SK-N-SH treated with all-trans-retinoic acid at 6 μM for 48 hours (cell line): ENCODE measurements at regions not wholly inside any gene's neighbourhood (a gene's known extent, or its start where the extent isn't known, plus 50 kb on each side); places are given as distances from the start of the nearest gene placed in this dataset.

ENCODE experiments used
- ATAC-seq: fragments of 200-7000 bp; cut with Tn5 transposase; 3 replicates; pipeline ENCODE4 v1.9.1; 2020; ENCODE audit warnings: mild to moderate bottlenecking, moderate library complexity
- ARNTL ChIP-seq: fragments of 450-650 bp; formaldehyde crosslinking; IDR thresholded peaks from 2 replicates; pipeline ENCODE4 v1.5.0; 2020; ENCODE audit warnings: low read depth, mild to moderate bottlenecking, moderate library complexity, borderline replicate concordance
- CREB5 ChIP-seq: fragments of 250-450 bp; sonication (Bioruptor Pico); IDR thresholded peaks from 2 replicates; pipeline ENCODE4 v1.5.1; 2020; ENCODE audit warnings: low read depth, mild to moderate bottlenecking, moderate library complexity
- CSDC2 ChIP-seq: fragments of 250-450 bp; sonication (Bioruptor Pico); IDR thresholded peaks from 2 replicates; pipeline ENCODE4 v1.5.0; 2020; ENCODE audit warnings: mild to moderate bottlenecking, moderate library complexity
- ESRRG ChIP-seq: fragments of 250-450 bp; sonication (Bioruptor Pico); IDR thresholded peaks from 2 replicates; pipeline ENCODE4 v1.6.1; 2021; ENCODE audit warnings: mild to moderate bottlenecking
- ISL1 ChIP-seq: fragments of 250-450 bp; sonication (Bioruptor Pico); IDR thresholded peaks from 2 replicates; pipeline ENCODE4 v2.1.2; 2022; ENCODE audit warnings: mild to moderate bottlenecking, moderate library complexity
- PATZ1 ChIP-seq: fragments of 250-450 bp; sonication (Bioruptor Pico); IDR thresholded peaks from 2 replicates; pipeline ENCODE4 v1.8.0; 2020; ENCODE audit warnings: mild to moderate bottlenecking, moderate library complexity, borderline replicate concordance
- PPARA ChIP-seq: fragments of 250-450 bp; sonication (Bioruptor Pico); IDR thresholded peaks from 2 replicates; pipeline ENCODE4 v1.5.0; 2020; ENCODE audit warnings: mild to moderate bottlenecking, borderline replicate concordance
- RARB ChIP-seq: fragments of 250-450 bp; sonication (Bioruptor Pico); IDR thresholded peaks from 2 replicates; pipeline ENCODE4 v1.8.0; 2021; ENCODE audit warnings: mild to moderate bottlenecking, moderate library complexity
- TCF4 ChIP-seq: fragments of 250-450 bp; sonication (Bioruptor Pico); IDR thresholded peaks from 2 replicates; pipeline ENCODE4 v1.8.0; 2021; ENCODE audit warnings: mild to moderate bottlenecking, moderate library complexity, borderline replicate concordance
- TOX ChIP-seq: fragments of 250-450 bp; sonication (Bioruptor Pico); IDR thresholded peaks from 2 replicates; pipeline ENCODE4 v1.8.0; 2021; ENCODE audit warnings: mild to moderate bottlenecking, moderate library complexity, borderline replicate concordance
- ZFP3 ChIP-seq: fragments of 250-450 bp; sonication (Bioruptor Pico); IDR thresholded peaks from 2 replicates; pipeline ENCODE4 v1.5.0; 2020; ENCODE audit warnings: mild to moderate bottlenecking, moderate library complexity
- ZNF70 ChIP-seq: fragments of 450-650 bp; formaldehyde crosslinking; IDR thresholded peaks from 2 replicates; pipeline ENCODE4 v1.5.0; 2020; ENCODE audit warnings: mild to moderate bottlenecking, moderate library complexity
- ZNF8 ChIP-seq: fragments of 450-650 bp; formaldehyde crosslinking; IDR thresholded peaks from 2 replicates; pipeline ENCODE4 v1.5.0; 2020; ENCODE audit warnings: mild to moderate bottlenecking, moderate library complexity
- TF ChIP-seq, protein P1 (sequence below): fragments of 250-450 bp; sonication (Bioruptor Pico); IDR thresholded peaks from 2 replicates; pipeline ENCODE4 v1.5.0; 2020; ENCODE audit warnings: mild to moderate bottlenecking, moderate library complexity
- TF ChIP-seq, protein P2 (sequence below): fragments of 250-450 bp; sonication (Bioruptor Pico); IDR thresholded peaks from 2 replicates; pipeline ENCODE4 v1.8.0; 2021; ENCODE audit warnings: low read depth, mild to moderate bottlenecking, moderate library complexity, borderline replicate concordance

DNA sequence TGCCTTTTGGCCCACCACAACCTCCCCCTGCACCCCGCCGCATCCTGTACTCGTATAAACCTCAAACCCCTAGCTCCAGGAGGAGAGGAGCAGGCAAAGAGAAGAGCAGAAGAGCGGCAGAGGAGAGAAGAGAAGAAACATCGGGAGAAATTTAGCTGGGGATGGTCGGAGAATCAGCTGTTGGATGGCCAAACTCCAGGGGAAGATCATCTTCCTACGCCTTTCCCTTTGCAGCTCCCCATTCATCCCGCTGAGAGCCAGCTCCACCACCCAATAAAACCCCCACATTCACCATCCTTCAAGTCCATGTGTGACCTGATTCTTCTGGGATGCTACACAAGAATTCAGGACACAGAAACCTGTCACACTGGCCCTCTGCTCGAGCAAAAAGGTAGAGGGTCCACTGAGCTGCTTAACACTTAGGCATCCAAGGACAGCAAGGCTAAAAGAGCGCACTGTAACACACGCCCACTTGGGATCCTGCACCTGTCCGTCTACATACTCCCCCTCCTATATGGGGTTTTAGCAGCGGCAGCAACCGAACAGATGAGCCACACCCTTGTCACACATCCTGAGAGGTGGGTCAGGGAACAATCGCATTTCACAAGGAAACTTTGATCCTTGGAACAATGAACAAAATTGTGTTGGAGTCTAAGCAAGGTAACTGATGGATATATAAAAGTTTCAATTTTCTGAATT is 51.6 kb upstream of the MIR17HG start (continued):
- TF ChIP-seq ARNTL (CRISPR knock-in tag): no peak
- no peak for TF ChIP-seq CSDC2 (CRISPR knock-in tag)
- TF ChIP-seq ZFP3 (CRISPR knock-in tag): no peak
- TF ChIP-seq ESRRG (CRISPR knock-in tag): no peak
- no peak for TF ChIP-seq TOX
- no peak for TF ChIP-seq ISL1

- ATAC-seq: no peak
Measured at GRCh38 chr13:91297503-91297902, 50.0 kb upstream of the MIR17HG start.

More at GRCh38 chr13:91297503-91297902, 50.0 kb upstream of the MIR17HG start:
- TF ChIP-seq PATZ1 (no peak), ZNF70 (CRISPR knock-in tag) (no peak), ISL1 (no peak), RARB (CRISPR knock-in tag) (no peak), ZNF8 (no peak), PPARA (CRISPR knock-in tag) (no peak), ESRRG (CRISPR knock-in tag) (no peak), CREB5 (CRISPR knock-in tag) (no peak), TOX (no peak), TCF4 (CRISPR knock-in tag) (no peak)
- TF ChIP-seq, protein P1, sequence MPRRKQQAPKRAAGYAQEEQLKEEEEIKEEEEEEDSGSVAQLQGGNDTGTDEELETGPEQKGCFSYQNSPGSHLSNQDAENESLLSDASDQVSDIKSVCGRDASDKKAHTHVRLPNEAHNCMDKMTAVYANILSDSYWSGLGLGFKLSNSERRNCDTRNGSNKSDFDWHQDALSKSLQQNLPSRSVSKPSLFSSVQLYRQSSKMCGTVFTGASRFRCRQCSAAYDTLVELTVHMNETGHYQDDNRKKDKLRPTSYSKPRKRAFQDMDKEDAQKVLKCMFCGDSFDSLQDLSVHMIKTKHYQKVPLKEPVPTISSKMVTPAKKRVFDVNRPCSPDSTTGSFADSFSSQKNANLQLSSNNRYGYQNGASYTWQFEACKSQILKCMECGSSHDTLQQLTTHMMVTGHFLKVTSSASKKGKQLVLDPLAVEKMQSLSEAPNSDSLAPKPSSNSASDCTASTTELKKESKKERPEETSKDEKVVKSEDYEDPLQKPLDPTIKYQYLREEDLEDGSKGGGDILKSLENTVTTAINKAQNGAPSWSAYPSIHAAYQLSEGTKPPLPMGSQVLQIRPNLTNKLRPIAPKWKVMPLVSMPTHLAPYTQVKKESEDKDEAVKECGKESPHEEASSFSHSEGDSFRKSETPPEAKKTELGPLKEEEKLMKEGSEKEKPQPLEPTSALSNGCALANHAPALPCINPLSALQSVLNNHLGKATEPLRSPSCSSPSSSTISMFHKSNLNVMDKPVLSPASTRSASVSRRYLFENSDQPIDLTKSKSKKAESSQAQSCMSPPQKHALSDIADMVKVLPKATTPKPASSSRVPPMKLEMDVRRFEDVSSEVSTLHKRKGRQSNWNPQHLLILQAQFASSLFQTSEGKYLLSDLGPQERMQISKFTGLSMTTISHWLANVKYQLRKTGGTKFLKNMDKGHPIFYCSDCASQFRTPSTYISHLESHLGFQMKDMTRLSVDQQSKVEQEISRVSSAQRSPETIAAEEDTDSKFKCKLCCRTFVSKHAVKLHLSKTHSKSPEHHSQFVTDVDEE: no peak
- TF ChIP-seq, protein P2, sequence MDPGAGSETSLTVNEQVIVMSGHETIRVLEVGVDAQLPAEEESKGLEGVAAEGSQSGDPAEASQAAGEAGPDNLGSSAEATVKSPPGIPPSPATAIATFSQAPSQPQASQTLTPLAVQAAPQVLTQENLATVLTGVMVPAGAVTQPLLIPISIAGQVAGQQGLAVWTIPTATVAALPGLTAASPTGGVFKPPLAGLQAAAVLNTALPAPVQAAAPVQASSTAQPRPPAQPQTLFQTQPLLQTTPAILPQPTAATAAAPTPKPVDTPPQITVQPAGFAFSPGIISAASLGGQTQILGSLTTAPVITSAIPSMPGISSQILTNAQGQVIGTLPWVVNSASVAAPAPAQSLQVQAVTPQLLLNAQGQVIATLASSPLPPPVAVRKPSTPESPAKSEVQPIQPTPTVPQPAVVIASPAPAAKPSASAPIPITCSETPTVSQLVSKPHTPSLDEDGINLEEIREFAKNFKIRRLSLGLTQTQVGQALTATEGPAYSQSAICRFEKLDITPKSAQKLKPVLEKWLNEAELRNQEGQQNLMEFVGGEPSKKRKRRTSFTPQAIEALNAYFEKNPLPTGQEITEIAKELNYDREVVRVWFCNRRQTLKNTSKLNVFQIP (CRISPR knock-in tag): no peak
- TF ChIP-seq, all 23 proteins: peak for 0
